ENCODE measurements at regions not wholly inside any gene's neighbourhood (a gene's known extent, or its start where the extent isn't known, plus 50 kb on each side); places are given as distances from the start of the nearest gene placed in this dataset.
"Not testable (repeated sequence)": the region's sequence is repeated elsewhere in the genome, so short reads cannot be mapped to it uniquely, and the experiment has no call there.

DNA sequence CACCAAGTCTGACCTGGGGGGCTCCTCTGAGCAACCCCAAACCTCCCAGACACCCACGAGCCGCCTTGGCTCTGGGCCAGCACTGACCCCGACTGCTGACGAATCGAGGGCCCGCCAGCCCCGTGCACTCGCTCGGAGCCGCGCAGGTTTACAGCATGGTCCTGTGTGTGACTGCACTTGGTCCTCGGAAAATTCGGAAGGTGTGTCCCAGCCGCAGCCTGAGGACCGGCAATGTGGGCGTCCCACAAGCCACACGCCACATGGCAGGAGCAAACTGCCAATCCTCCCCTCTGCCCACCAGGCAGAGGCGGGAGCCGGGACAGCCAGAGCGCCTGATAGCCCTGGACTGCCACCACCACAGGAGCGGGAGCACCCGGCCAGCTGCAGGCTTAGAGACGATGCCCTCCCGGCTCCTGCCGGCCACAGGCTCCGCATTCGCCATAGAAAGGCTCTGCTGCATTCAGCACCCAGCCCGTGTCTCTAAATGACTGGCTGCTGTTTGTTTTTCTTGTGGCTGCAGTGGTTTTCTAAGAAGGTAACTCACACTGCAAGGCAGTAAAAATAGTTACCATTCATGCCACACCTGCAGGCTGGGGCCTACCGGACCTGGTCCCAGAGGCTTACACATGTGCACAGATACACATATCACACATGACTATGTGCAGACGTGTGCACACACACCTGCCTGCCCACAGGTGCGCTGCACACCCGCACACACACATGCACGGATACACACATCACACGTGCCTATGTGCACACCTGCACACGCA lies 5415.3 kb upstream of the TPTE start:
- ATAC-seq, result peak; percentile 30

DNA sequence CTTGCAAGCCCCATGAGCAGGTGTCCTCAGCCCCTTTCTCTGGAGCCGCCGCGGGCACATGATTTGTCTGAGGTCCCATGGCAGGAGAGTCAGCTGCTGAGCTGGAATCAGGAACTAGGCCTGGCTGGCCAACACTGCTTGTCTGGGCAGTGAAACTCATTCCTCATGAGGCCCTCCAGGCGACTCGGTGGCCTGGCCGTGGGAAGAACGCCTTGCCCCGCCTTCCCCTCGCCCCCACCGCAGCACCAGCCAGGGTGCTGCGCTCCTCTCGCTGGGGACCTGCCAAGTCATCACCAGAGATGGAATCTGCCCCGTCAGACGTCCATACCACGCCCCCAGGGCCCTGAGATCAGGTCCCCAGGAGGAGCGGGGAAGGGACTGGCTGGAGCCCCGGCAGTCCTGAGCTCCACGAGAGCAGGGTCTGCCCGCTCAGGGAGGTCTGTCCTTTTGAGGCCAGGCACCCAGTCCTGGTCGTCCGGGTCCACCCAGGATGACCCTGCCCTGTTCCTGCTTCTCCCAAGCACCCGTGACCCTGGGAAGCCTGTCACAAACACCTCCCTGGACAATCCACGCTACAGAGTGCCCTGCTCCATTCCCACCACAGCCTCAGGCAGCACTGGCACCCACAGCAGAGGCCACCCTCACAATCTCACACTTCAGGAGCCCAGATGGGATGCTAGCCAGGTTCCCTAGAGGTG lies 5414.5 kb upstream of the TPTE start:
- peak; percentile 34 for ATAC-seq

DNA sequence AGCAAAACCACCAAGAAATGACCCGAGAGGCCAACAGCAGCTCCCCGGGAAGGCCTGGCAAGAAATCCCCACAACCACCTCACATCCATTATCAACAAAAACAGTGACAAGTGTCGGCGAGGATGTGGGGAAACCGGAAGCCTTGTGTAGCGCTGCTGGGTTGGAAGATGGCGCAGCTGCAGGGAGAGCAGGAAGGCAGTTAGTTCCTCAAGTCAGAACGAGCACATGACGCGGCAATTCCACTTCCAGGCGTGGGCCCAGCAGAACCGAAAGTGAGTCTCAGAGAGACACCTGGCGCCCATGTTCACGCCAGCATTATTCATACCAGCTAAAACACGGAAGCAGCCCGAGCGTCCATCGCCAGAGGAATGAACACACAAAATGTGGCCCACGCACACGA lies 5413.7 kb upstream of the TPTE start:
- peak; percentile 43 for ATAC-seq

DNA sequence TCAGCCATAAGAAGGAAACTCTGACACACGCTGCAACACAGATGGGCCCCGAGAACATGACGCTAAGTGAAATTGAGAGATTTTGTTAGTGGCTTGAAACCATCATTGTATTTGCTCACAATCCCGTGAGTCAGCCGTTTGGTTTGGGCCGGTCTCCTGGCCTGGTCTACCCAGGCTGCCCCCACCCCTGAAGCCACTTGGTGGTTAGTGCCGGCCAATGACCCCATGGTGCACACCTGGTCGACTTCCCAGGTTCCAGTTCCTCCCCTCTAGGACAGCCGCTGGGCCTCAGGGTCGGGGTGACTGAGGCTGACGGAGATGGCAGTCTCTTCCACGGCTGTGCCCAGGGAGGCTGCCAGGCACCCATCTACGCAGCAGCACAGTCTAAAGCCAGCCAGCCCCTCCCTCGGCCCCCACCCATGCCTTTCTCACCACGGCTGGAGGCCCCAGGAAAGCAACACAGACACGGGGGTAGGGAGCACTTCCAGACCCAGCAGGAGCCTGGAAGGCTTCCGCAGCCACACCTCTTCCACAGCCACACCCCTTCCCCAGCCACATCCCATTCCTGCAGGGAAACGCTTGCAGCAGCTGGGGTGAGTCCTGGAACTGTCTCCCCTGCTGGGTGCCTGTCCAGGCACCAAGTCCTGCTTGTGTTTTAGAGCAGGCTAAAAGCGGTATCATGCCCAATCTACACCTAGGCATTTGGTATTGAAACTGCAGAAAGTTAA lies 5413.2 kb upstream of the TPTE start:
- peak; percentile 50 for ATAC-seq

DNA sequence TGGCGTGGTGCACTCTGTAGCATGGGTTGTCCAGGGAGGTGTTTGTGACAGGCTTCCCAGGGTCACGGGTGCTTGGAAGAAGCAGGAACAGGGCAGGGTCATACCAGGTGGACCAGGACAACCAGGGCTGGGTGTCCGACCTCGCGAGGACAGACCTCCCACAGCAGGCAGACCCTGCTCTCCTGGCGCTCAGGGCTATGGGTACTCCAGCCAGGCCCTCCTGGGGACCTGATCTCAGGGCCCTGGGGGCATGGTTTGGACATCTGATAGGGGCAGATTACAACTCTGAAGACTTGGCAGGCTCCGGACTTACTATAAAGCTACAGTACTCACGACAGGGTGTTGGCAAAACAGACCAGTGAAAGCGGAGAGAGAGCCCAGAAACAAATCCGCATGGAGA lies 5410.2 kb upstream of the TPTE start:
- not testable (repeated sequence) for ATAC-seq

DNA sequence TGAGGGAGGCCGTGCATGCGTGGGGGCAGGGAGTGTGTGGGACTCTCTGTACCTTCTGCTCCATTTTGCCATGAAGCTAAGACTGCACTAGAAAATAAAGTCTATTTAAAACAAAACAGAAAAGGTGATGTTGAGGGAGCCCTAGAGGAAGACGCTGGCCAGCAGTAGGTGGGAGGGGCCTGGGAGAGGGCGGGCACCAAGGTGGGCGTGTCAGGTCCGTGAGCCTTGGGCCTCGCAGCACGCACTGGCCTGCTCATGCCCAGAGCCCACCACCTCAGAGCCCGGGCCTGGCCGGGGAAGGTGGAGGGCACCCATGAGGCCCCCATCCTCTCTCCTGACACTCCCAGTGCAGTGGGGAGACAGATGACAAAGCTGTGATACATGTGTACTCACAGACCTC lies 5408.3 kb upstream of the TPTE start:
- not testable (repeated sequence) for ATAC-seq

DNA sequence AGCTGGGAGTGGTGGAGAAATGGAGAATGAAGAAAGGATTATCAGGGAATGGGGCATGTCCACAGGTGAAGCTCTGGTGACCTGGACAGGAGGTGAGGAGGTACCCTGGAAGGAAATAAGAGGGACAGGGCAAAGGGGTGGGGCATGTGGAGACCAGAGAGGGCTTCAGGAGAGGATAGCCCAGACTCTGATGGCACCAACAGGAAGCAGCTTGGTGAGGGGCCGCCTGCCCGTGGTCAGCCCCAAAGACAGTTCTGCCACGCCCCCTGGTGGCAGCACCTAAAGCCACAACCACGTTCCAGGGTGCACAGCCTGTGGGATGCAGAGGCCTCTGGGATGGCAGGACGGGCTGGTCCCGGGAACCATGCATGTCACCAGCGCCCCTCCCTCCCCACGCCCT lies 5406.9 kb upstream of the TPTE start:
- ATAC-seq, result peak; percentile 38

DNA sequence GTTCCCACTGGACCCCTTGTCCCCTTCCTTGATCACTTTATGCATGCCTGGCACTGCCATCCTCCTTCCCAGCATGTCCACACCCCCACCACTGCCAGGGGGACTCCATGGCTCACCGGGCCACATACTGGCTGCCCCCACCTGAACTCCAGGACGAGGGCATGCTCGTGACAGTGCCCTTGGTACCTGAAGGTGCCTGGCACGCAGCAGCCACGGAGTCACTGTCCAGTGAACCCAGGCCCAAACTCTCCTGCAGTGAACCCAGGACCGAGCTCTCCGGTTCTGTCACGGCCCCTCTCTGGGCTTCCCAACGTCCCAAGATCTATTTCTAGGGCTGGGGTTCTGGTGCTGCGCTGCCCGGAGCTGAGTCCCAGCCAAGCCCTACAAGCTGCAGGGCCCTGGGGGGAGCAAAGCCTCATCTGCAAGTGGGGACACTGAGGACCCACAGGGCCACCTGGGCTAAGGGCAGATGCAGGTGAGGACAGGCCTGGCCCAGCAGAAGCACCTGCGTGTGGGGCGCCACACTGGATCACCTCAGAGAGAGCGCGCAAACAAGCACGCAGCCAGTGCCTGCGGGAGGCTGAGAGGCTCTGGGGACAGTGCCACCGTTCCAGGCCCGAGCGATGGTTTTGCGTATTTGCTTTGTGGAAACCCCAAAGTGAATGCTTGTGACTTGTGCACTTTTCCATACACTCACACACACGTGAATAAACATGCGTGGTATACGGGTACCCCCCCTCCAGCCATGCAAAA lies 5406.3 kb upstream of the TPTE start:
- ATAC-seq, result peak; percentile 1

DNA sequence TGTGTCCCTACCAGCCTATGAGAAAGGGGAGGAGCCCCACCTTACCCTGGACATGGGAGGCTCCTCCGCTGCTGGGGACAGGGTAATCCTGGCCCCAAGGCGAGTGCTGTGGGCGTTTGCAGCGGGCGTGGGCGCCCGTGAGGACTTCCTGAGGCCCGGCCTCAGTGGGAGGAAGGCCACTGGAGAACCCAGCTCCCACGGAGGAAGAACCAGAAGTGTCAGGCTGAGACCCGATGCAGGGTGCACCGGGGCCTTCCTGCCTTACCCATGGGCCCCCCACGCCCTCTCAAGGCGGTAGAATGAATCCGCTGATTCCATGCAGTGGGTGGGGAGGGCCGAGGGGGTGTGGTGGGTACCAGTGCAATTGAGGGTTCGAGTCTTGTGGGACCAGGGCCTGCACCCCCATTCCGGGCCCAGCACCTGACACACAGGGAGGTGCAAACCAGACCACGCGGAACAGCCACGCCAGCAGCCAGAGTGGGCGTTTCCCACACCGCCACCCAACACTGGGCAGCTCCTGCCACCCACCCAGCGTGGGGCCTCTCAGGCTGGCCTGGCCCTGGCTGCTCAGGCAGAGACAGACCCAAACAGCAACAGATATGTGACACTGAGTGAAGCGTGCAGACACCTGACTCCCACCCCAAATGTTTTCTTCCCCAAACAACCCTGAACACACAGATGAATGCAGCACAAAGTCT lies 5405.6 kb upstream of the TPTE start:
- ATAC-seq, result peak; percentile 14

DNA sequence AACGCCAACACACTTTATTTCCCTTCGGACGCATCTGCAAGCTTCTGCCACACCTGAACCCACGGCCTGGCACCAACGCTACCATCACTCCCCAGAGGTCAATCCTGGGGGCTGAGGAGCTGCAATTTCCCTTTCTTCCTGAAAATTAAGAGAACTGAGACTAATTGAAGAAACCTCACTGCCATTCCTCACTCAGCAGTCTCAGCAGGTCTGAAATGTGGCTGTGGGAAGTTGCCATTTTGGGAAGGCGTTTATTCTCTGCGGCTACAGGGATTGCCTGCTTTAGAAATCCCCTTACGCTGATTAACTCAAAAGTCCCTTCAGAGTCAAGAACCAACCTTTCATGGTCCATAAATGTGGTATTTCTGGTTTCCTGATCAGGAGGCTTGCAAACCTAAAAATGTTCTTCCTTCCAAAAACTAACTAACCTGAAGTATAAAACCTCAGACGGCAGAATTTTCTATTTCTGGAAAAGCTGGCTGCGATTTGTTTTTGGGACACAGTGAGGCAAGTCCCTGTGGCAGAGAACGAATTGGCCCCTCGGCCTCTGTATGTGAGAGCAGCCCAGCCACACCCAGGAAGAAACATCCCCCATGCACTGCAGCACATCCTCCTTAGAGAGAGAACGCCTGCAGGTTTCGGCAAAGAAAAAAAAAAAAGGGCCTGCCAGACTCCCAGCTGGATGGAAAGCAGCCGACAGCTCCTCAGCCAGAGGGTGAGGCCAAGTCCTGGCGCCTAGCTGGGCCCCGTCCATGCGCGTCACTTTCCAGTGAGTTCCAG lies 5404.8 kb upstream of the TPTE start:
- ATAC-seq, result not testable (repeated sequence)

DNA sequence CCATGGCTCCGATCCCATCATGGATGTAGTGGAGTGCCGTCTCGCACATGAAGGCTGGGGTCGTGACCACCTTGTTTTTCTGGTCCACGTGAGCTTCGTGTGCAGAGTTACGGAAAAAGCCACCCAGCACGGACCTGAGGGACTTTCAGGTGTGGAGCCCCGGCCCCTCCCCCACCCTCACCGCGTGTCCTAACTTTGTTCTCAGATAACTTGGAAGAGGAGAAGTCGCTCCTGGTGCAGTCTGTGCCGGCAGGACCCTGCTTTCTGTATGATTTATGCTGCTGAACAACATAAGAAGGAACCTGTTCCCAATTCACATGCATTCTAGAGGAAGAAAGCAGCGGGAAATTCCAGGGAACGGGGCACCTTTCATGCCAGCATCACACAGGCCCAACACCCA lies 5404.2 kb upstream of the TPTE start:
- ATAC-seq, result not testable (repeated sequence)

DNA sequence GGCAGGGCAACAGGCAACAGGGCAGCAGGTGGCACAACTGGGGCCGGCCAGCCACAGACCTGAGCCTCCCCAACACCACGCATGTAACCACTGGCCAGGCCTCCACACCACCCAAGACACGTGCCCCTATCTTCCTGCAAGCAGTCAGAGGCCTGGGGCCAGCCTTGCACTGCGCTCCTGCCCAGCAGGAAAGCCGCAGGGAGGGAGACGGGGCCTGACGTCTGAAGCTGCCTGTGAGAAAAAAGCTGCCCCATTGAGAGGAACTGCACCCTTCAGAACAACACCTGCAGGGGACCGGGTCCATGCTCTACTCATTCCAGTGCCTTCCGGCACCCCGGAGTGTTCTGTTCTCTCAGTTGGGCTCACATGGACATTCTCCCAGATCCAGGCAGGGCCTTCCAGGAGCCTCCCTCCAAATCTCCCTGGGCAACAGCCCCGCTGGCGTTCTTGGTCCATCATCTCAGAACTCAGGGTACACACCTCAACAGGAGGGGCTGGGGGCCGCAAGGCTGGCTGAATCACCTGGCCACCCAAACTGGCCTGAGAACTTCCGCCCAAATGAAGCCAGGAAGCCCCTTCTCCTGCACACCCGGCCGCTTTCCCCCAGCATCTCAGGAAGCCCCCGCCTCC lies 5403.6 kb upstream of the TPTE start:
- ATAC-seq, result peak; percentile 13

DNA sequence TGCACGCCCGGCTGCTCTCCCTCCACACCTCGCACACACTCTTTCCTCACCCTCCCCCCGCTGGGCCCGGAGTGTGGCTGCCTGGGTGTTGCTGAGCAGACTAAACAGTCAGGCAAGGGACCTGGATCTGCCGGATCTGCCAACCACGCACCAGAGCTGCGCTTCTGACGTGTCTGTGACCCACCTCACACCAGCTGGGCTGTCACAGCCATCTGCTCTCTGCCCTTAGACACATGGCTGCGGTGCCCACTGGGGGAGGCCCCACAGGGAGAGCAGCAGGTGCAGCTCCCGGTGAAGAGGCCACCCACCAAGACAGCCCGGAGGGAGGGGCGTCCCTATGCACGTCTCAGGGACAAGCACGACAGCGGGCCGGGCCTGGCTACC lies 5403.1 kb upstream of the TPTE start:
- peak; percentile 12 for ATAC-seq

DNA sequence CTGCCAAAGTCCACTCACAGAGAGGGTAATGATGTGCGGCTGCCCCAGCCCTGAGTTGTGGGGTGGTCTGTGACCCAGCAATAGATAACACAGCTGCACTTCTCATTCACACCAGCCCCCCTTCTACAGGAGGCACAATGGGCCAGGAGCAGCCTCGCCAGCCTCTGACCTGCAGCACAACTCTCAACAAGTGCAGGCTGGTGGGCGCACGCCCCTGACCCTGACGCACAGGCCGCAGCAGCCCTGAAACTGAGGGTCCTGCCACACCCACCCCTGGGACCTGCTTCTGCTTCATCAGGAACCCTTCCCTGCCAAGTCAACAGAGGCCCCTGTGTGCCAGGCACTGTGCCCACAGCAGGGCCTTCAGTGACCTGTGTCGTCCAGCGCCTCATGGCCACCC lies 5402.2 kb upstream of the TPTE start:
- not testable (repeated sequence) for ATAC-seq

DNA sequence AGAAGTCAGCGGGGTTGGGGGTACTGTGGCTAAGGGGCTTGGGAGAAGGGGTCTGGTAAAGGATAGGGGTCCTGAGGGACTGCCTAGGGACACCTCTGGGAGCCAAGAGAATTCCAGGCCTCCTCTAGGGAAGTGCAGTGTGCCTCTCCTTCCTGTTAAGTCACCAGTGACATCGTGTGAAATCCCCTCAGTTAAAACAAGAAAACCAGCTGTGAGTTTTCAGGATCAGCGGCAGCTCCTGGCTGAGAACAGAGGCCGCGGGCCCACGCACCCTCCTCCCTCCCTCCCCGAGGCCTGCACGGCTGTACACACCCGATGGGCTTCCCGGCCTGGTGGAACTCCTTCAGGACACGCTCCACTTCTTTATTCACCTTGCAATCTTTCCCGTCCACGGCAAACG lies 5400.0 kb upstream of the TPTE start:
- ATAC-seq, result not testable (repeated sequence)

DNA sequence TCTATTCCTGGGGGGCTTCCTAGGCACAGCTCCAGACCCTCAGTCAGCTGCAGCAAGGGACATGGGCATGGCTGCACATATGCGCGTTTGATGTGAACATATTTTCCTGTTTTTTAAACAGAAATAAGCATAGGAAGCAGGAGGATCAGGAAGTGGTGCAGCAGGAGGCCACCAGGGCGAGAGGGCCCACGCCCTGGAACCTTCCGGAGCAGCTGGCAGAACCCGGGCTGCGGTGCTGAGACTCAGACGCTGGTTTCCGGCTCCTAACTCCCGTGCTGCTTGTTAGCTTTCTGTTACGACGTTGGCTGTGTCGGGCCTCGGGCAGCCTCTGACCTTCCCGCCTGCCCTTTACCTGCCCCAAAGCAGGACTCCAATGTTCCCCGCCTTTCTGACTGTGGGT lies 5399.5 kb upstream of the TPTE start:
- ATAC-seq, result not testable (repeated sequence)

DNA sequence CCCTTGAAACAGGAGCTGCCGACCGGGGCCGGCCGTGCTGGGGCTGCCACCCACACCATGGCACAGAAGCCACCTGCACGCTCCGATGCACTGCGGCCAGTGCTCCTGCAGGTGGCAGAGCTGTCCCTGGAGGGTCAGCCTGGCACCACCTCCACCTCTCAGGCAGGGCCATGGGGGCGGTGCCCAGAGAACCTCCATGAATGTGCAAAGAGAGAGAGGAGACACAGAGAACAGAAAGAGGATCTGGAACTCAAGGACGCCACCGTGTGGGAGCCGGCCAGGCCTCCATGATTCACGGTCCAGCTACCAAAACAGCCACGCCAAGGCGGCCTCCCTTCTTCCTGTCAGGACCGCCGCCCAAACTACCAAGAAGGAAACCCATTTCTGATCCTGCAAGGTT lies 5397.7 kb upstream of the TPTE start:
- ATAC-seq, result peak; percentile 70

DNA sequence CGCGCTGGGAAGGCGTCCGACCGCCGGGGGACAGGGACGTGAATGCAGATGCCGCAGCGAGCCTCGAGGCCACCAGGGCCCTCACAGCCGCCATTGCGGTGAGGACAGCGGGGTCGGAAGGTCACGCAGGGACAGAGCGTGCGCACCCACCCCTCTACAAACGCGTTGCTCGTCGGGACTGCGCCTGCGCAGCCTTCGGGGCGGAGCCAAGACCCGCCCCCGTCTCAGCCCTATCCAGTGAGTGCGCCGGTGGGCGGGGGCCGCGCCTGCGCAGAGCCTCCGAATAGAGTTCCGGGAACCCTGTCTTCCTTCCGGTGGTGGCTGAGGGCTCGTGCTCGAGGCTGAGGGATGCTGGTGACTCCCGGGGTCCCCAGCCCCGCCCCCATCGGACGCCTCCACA lies 5393.1 kb upstream of the TPTE start:
- peak; percentile 94 for ATAC-seq

DNA sequence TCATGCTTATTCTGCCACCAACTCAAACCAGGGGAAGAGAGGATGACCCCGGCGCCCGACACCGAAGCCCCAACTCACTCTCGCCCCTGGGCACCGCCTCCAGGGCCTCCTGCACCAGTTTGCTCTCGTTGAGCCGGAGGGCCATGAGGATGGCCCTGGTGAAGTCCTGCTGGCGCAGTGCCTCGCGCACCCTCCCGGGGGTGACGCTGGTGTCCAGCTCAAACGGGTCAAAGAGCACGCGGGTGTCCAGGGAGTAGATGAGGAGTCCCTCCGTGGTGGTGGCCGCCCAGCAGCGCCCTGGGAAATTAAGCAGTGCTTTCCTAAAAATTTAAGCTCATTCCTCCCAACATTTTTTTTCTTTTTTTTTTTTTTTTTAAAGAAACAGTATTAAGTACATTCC lies 5387.6 kb upstream of the TPTE start:
- ATAC-seq, result not testable (repeated sequence)

DNA sequence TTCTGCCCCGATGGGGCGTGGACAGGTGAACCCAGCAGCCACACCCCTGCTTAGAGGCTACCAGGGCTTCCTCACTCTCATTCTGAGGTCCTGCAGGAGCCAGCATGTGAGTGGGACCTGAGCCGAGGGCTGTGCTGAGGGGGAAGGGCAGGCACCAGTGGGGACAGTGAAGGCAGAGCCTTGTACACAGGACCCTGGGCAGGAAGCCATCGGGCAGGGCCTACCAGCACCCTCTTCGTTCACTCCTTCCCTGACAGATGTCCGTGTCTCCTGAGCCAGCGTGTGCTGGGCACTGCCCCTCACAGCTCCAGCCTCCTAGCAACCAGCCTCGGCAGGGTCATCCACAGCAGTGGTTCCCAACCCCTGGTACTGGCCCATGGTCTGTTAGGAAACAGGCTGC lies 5385.0 kb upstream of the TPTE start:
- peak; percentile 24 for ATAC-seq

DNA sequence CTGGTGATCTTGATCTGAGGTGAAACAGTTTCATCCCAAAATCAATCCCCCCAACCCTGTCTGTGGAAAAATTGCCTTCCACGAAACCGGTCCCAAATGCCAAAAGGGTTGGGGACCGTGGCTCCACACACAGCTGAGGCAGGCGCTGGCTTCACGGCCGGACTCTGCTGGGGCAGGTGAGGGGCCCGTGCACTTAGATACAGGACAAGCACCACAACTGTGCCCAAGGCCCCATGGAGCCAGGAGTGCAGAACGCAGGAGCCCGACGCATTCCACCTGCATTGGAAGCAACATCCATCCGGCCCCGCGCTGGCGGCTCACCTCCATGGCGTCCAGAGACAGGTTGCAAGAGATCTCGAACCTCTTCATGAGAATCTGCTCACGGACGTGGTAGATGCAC lies 5384.4 kb upstream of the TPTE start:
- not testable (repeated sequence) for ATAC-seq
